Heart left ventricle (tissue), 16 donors: ENCODE measurements at regions not wholly inside any gene's neighbourhood (a gene's known extent, or its start where the extent isn't known, plus 50 kb on each side); places are given as distances from the start of the nearest gene placed in this dataset.

Experiments used
- ATAC-seq, 4 donors: fragments of 200-7000 bp; cut with Tn5 transposase; one replicate each; pipeline ENCODE4 v1.9.1; 2020 to 2022; ENCODE audit warnings: moderate library complexity in 4 of 4, mild to moderate bottlenecking in 3 of 4, moderate number of reproducible peaks in 1 of 4
- DNase-seq, 5 donors: peaks; one replicate each; pipeline ENCODE4 v3.0.0-alpha.2; 2020
- H3K27ac ChIP-seq, 12 donors: fragments of 200-600 bp; sonication (generic) in 4 of 12; one replicate each; pipeline versions ENCODE4 v1.5.0 to v1.8.0; 2016 to 2022; ENCODE audit warnings: mild to moderate bottlenecking in 2 of 12
- H3K27me3 ChIP-seq, 9 donors: fragments of 200-600 bp; sonication (generic) in 2 of 9; one replicate each; pipeline versions ENCODE4 v1.5.1 to v1.8.0; 2016 to 2022; ENCODE audit warnings: mild to moderate bottlenecking in 3 of 9
- H3K36me3 ChIP-seq, 9 donors: fragments of 200-600 bp; sonication (generic) in 2 of 9; one replicate each; pipeline versions ENCODE4 v1.5.0 to v1.8.0; 2018 to 2022; ENCODE audit warnings: mild to moderate bottlenecking in 2 of 9
- H3K4me1 ChIP-seq, 12 donors: fragments of 200-600 bp; sonication (generic) in 4 of 12; one replicate each; pipeline versions ENCODE4 v1.5.0 to v1.8.0; 2016 to 2022; ENCODE audit warnings: mild to moderate bottlenecking in 3 of 12
- H3K4me3 ChIP-seq, 12 donors: fragments of 200-600 bp; sonication (generic) in 4 of 12; one replicate each; pipeline versions ENCODE4 v1.5.0 to v1.8.0; 2017 to 2022; ENCODE audit warnings: mild to moderate bottlenecking in 9 of 12, moderate library complexity in 4 of 12
- H3K9me3 ChIP-seq, 12 donors: fragments of 200-600 bp; sonication (generic) in 4 of 12; one replicate each; pipeline versions ENCODE4 v1.5.0 to v1.8.0; 2016 to 2022; ENCODE audit warnings: mild to moderate bottlenecking in 1 of 12
- POLR2A ChIP-seq, 2 donors: fragments of 450-650 bp; IDR thresholded peaks; one replicate each; pipeline ENCODE4 v1.6.1; 2017; ENCODE audit warnings: antibody characterized with exemption in 2 of 2, mild to moderate bottlenecking in 2 of 2, moderate library complexity in 2 of 2
- WGBS, 4 donors: extraction: QIAGEN DNeasy Blood & Tissue Kit in 2 of 4; methylation state at CpG; one replicate each; pipeline versions ENCODE4 v1.1.5 to v1.1.7; 2013 to 2018; 5-methylcytosine and 5-hydroxymethylcytosine counted together
- intact Hi-C, 10 donors: fragments of 100-400 bp; cut with DNase I; formaldehyde crosslinking; loops; one replicate each; pipeline versions ENCODE4 v1.11.1 to v1.14.2; 2022
- TF ChIP-seq, protein P1 (sequence below), 12 donors: fragments of 200-600 bp; sonication (generic) in 4 of 12; IDR thresholded peaks; one replicate each; pipeline versions ENCODE4 v1.5.0 to v1.8.0; 2018 to 2022; ENCODE audit warnings: antibody characterized with exemption in 12 of 12, mild to moderate bottlenecking in 5 of 12
- donor health status: ischemic (EF 13 %, LVEDD 7.1; RV severe dilation, severe dysfunction).
- donor health status: healthy with polysubstance abuse.
- donor health status: DM: no; HTN: yes; CAD: no.
- donor health status: DM: no; HTN: no; CAD: no.
- donor health status: ischemic (EF 25% LVEDD 6.9; RV normal size, moderate dysfunction).
- donor health status: ischemic (EF 25% LVEDD 5.7; RV mildly dilated, moderate dysfunction).
- donor health status: healthy.
- donor health status: DM: yes; HTN: yes; CAD: no.
- donor health status: ischemic (EF 35%, LVEDD 5.7; RV mildly dilated, moderate dysfunction).
- donor health status: nonischemic (EF 11% LVEDD 7.7; RV severe dilation, severe dysfunction).
- donor health status: DM: yes; HTN: yes; CAD: no.
- donor health status: PGD.
- donor health status: ischemic (EF 29% LVEDD 5.4; RV normal size, mild dysfunction).
- donor health status: nonischemic (EF 23%, LVEDD 6.1; RV moderate dilation, normal function).

DNA sequence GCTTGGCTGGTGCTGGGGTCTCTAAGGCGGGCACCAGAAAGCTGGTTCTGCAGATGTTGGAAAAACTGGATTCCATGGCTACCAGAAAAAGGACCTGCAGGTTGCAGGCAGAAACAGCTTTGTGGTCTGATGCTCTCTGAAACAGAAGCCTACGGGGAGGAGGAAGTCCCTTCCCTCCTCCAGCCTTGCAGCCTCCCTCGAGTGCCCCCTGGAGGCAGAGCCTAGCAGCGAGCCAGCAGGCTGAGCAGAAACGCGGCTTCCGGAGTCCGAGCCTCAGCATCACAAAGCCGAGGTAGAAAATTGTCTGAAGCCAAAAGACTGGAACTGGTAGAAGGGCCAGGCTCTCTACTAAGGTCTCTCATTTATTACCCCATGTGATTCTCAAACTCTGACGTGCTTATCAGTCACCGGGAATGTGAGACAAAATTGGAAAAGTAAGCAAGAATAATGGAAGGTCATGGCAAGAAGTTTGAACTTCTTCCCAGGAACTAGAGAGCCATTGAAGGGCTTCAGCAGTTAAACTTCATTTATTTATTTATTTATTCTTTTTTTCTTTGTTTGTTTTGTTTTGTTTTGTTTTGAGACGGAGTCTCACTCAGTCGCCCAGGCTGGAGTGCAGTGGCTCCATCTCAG, 82.2 kb upstream of the CPSF6 start:
- Histone ChIP-seq H3K4me1 (peaks cover 0 to 12% (median 0%) of the 10 kb centered on the region in 12 donors), H3K27me3 (no peaks in the 10 kb centered on the region), H3K36me3 (no peaks in the 10 kb centered on the region), H3K27ac (no peak overlapping the region), H3K4me3 (peak overlapping the region in 2 of 12 donors; percentile 16 to 30), H3K9me3 (no peaks in the 10 kb centered on the region)
- 19 to 22% (median 21%) methylated on average over 13 of the region's 13 CpGs for WGBS, 4 donors
- TF ChIP-seq, protein P1, sequence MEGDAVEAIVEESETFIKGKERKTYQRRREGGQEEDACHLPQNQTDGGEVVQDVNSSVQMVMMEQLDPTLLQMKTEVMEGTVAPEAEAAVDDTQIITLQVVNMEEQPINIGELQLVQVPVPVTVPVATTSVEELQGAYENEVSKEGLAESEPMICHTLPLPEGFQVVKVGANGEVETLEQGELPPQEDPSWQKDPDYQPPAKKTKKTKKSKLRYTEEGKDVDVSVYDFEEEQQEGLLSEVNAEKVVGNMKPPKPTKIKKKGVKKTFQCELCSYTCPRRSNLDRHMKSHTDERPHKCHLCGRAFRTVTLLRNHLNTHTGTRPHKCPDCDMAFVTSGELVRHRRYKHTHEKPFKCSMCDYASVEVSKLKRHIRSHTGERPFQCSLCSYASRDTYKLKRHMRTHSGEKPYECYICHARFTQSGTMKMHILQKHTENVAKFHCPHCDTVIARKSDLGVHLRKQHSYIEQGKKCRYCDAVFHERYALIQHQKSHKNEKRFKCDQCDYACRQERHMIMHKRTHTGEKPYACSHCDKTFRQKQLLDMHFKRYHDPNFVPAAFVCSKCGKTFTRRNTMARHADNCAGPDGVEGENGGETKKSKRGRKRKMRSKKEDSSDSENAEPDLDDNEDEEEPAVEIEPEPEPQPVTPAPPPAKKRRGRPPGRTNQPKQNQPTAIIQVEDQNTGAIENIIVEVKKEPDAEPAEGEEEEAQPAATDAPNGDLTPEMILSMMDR (IDR thresholded peaks at IDR 0.05) = peak; percentile 81 to 97 (median 89)
- no peak for TF ChIP-seq POLR2A (IDR thresholded peaks at IDR 0.05)
- DNase-seq (peak; percentile 71 to 92 (median 82)), ATAC-seq (peak; percentile 64 to 94 (median 90))
- intact Hi-C loops = loop anchor here in 2 of 10 donors (5.0 to 10.0 kb wide), 5 partner anchors 80 to 428 kb away; partner anchors contain the start of genes CCT2 (in 1 of the 2), CPSF6 (in 1 of the 2) and YEATS4 (in 1 of the 2)

DNA sequence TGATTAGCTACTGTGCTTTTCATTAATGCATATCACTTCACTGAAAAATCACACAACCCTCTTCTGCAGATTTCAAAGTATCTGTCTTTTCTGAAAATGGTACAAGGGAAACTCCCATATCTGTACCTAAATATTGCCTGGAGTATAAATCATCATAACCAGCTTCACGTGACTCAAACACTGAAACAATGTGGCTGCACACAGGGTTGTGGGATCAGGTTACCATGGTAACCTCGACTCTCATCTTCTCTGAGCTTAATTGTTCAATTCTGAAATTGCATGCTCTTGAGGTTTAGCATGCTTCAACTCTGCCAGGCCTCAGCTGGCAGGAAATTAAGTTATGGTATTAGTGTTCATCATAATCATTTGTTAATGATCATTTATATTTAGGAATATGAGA, 77.5 kb upstream of the CPSF6 start:
- Histone ChIP-seq H3K9me3 (no peaks in the 10 kb centered on the region), H3K27me3 (no peaks in the 10 kb centered on the region), H3K4me1 (peaks cover 0 to 7% (median 0%) of the 10 kb centered on the region in 12 donors), H3K4me3 (no peak overlapping the region), H3K36me3 (no peaks in the 10 kb centered on the region), H3K27ac (no peak overlapping the region)
- no peak for DNase-seq
- ATAC-seq = no peak
- TF ChIP-seq POLR2A (IDR thresholded peaks at IDR 0.05) = no peak
- TF ChIP-seq, protein P1 (IDR thresholded peaks at IDR 0.05) = no peak
- intact Hi-C loops = no loop called here
- WGBS, 4 donors = 58 to 69% (median 66%) methylated on average over 2 of the region's 2 CpGs

DNA sequence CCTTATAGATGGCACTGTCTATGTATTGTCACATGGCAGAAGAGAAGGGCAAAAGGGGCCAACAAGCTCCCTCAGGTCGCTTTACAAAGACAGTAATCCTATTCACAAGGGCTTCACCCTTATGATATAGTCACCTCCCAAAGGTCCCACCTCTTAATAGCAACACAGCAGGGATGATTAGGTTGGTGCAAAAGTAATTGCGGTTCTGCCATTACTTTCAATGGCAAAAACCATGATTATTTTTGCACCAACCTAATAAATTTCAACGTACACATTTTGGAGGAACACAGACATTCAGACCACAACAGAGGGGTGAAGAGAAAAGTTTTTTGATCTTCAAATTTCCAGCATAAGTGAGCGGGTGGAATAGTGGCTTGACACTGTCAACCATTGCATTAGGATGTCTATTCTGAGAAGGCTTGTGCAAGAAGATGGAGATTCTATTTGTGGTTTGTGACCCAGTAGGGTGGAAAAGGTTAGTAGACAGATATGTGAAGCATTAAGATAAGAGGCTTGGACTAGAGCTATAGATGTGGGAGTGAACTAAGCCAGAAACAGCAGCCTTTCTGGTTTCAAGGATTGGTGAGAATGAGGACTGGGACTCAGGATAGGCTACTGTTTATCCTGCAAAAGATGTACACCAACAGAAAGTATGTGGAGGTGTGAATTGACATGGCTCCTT, 75.5 kb upstream of the CPSF6 start:
- 72 to 82% (median 75%) methylated on average over 4 of the region's 4 CpGs for WGBS, 4 donors
- no peak overlapping the region for H3K27ac ChIP-seq
- H3K4me1 ChIP-seq = no peaks in the 10 kb centered on the region
- no peaks in the 10 kb centered on the region for H3K27me3 ChIP-seq
- no peaks in the 10 kb centered on the region for H3K36me3 ChIP-seq
- H3K9me3 ChIP-seq = no peaks in the 10 kb centered on the region
- intact Hi-C loops = no loop called here
- peak in 3 of 4 donors; percentile 37 to 97 (median 90) for ATAC-seq
- TF ChIP-seq POLR2A (IDR thresholded peaks at IDR 0.05) = no peak
- TF ChIP-seq, protein P1 (IDR thresholded peaks at IDR 0.05) = no peak
- DNase-seq = no peak
- no peak overlapping the region for H3K4me3 ChIP-seq

DNA sequence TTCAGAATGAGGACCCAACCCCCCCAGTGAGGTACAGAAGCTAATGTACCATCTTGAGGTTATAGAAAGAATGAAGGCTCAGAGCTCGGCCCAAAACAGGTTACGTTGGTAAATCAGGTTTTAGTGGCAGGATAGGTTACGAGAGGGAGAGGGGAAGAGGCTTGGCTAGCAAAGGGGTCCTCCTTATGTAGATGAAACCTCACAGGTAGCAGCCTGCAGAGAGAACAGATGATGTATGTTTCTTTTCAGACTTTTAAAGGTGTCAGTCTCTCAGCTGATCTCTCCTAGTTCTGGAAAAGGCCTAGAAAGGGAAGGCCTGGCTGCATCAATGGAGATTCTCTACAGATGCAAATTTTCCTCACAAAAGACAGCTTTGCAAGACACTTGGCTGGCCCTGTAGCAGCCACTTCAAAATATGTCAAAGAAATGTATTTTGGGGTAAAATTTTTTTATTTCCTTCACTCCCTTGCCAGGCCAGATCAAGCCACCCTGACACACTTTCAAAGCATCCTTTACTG, 71.7 kb upstream of the CPSF6 start:
- H3K27me3 ChIP-seq = no peaks in the 10 kb centered on the region
- intact Hi-C loops = no loop called here
- WGBS, 4 donors = 82 to 94% (median 90%) methylated on average over 3 of the region's 3 CpGs

More for the DNA sequence above, 71.7 kb upstream of the CPSF6 start:
- no peaks in the 10 kb centered on the region for H3K9me3 ChIP-seq
- no peak overlapping the region for H3K27ac ChIP-seq
- TF ChIP-seq, protein P1 (IDR thresholded peaks at IDR 0.05) = no peak
- no peak for TF ChIP-seq POLR2A (IDR thresholded peaks at IDR 0.05)
- DNase-seq = no peak
- H3K36me3 ChIP-seq = no peaks in the 10 kb centered on the region
- ATAC-seq = no peak
- H3K4me1 ChIP-seq = peaks cover 0 to under 1% (median 0%) of the 10 kb centered on the region in 12 donors
- H3K4me3 ChIP-seq = no peak overlapping the region
